BE2C (cell line): ENCODE measurements at regions not wholly inside any gene's neighbourhood (a gene's known extent, or its start where the extent isn't known, plus 50 kb on each side); places are given as distances from the start of the nearest gene placed in this dataset.

Experiments used
- DNase-seq: peaks from one replicate; pipeline ENCODE4 v3.0.0-alpha.2; 2020
- H3K27me3 ChIP-seq: fragments of 250-450 bp; sonication (Bioruptor Pico); 2 replicates; pipeline ENCODE4 v1.5.1; 2020; ENCODE audit warnings: mild to moderate bottlenecking
- H3K36me3 ChIP-seq: fragments of 250-450 bp; sonication (Bioruptor Pico); 2 replicates; pipeline ENCODE4 v1.5.1; 2020; ENCODE audit warnings: mild to moderate bottlenecking
- H3K4me1 ChIP-seq: fragments of 250-450 bp; sonication (Bioruptor Pico); 2 replicates; pipeline ENCODE4 v1.5.1; 2020
- H3K4me3 ChIP-seq: 2 replicates; pipeline ENCODE4 v1.5.1; 2011; ENCODE audit warnings: low read depth, low read length
- H3K9me3 ChIP-seq: fragments of 250-450 bp; sonication (Bioruptor Pico); 2 replicates; pipeline ENCODE4 v1.5.1; 2020
- TF ChIP-seq, protein P1 (sequence below): IDR thresholded peaks from 2 replicates; pipeline ENCODE4 v1.5.1; 2012; ENCODE audit warnings: mild to moderate bottlenecking, low read depth, low read length

DNA sequence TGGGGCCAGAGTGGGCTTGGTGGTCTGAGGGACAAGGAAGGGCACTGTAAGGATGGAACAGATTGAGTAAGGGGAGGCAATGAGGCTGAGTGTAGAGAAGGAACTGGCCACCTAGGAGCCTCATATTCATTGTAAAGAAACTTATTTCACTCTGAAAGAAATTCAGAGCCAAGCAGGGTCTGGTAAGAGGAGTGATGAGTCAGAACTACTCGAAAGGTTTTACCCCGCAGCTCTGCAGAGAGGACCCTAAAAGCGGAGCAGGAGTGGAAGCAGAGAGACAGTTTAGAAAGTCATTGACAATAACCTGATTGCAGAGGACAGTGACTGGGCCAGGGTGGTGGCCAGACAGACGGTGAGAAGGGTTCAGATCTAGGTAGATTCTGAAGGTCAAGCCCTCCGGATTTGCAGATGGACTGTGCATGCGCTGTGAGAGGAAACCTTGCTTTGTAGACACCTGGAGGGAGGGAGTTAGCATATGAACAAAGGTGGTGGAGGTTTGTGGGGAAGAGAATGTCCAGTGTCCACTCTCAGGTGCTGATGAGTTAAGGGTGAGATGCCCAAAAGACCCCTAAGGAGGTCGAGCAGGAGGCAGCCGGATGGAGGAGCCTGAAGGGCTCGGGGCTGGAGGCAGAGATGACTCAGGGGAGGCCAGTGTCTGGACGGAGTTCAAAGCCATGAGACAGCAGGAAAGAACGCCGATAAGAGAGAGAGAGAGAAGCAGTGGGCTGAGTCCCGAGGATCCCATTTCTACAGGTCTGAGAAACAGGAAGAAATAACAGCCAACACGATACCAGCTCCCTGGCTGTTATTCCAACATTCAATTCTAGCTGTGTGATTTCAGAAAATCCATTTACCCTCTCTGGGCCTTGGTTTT, 546.0 kb downstream of the BRD1 start:
- TF ChIP-seq, protein P1, sequence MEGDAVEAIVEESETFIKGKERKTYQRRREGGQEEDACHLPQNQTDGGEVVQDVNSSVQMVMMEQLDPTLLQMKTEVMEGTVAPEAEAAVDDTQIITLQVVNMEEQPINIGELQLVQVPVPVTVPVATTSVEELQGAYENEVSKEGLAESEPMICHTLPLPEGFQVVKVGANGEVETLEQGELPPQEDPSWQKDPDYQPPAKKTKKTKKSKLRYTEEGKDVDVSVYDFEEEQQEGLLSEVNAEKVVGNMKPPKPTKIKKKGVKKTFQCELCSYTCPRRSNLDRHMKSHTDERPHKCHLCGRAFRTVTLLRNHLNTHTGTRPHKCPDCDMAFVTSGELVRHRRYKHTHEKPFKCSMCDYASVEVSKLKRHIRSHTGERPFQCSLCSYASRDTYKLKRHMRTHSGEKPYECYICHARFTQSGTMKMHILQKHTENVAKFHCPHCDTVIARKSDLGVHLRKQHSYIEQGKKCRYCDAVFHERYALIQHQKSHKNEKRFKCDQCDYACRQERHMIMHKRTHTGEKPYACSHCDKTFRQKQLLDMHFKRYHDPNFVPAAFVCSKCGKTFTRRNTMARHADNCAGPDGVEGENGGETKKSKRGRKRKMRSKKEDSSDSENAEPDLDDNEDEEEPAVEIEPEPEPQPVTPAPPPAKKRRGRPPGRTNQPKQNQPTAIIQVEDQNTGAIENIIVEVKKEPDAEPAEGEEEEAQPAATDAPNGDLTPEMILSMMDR, result no peak
- DNase-seq, result no peak
- H3K27me3 ChIP-seq, result no peaks in the 10 kb centered on the region
- H3K9me3 ChIP-seq, result no peaks in the 10 kb centered on the region
- no peak overlapping the region for H3K4me3 ChIP-seq
- H3K36me3 ChIP-seq, result no peaks in the 10 kb centered on the region
- H3K4me1 ChIP-seq, result no peaks in the 10 kb centered on the region

DNA sequence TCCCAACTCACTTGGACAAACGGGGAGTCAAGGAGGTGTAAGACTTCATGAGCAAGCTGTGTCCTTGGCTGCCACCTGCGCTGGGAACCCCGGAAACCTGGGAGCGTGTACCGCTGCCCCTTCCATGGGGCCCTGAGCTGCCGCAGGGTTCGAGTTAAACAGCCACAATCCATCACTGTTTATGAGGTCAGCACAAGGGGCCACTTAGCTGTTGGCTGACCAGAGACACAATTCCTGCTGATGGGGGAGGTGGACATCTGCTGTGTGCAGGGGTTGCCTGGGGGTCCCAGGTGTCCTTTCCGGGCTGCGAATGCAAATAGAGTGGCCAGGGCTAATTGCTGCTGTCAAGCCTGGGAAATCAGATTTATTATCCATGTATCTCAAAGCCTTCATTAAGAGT, 549.3 kb downstream of the BRD1 start:
- DNase-seq, result no peak
- no peaks in the 10 kb centered on the region for H3K27me3 ChIP-seq
- TF ChIP-seq, protein P1, result no peak
- no peaks in the 10 kb centered on the region for H3K9me3 ChIP-seq
- H3K36me3 ChIP-seq, result no peaks in the 10 kb centered on the region
- H3K4me1 ChIP-seq, result no peaks in the 10 kb centered on the region
- H3K4me3 ChIP-seq, result no peak overlapping the region

DNA sequence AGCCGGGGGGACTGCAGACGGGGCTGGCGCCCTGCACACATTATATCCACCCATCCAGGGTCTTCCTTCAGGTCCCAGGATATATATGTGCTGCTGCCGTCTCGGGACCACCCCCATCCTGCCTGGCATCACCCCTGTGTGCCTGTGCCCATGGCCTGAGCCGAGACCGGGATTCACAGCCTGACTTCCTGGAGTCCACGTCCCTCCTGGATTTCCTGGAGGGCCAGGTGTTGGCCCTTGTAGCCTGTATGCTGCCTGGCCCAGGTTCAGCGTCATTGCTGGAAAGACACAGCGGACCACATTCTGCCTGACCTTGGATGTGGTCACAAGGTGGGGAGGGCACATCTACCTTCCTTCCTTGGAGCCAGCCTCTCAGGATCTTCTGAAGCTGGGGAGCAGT, 551.1 kb downstream of the BRD1 start:
- TF ChIP-seq, protein P1, result no peak
- DNase-seq, result no peak
- no peak overlapping the region for H3K4me3 ChIP-seq
- H3K27me3 ChIP-seq, result no peaks in the 10 kb centered on the region
- no peaks in the 10 kb centered on the region for H3K36me3 ChIP-seq
- H3K9me3 ChIP-seq, result no peaks in the 10 kb centered on the region
- H3K4me1 ChIP-seq, result no peaks in the 10 kb centered on the region

DNA sequence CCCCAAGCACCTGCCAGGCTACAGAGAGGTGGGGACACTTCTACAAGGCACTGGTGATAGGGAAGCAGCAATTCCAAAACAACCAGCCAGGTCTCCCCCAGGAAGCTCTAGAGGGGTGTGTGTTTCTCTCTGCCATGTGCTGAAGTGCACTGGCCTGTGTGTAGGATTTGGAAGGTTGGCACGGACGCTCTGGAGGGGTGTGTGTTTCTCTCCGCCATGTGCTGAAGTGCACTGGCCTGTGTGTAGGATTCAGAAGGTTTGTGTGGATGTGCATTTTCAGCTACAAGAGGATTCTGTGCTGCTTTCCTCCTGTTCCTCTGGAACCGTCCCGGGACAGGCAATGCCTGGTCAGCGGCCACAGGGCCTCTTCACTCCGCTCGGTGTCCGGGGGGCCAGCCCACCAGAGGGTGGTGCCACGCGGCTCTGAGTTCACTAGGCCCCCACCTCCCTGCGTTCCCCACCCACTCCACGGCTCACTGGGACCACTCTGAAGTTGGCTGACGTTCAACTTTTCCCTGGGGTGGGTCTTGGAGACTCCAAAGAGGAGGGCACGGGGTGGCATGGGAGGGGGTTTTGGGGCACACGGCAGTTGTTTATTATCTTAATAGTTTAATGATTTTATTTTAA, 552.8 kb downstream of the BRD1 start:
- TF ChIP-seq, protein P1, result no peak
- Histone ChIP-seq H3K9me3 (no peaks in the 10 kb centered on the region), H3K36me3 (no peaks in the 10 kb centered on the region), H3K4me1 (no peaks in the 10 kb centered on the region), H3K27me3 (no peaks in the 10 kb centered on the region), H3K4me3 (no peak overlapping the region)
- no peak for DNase-seq

DNA sequence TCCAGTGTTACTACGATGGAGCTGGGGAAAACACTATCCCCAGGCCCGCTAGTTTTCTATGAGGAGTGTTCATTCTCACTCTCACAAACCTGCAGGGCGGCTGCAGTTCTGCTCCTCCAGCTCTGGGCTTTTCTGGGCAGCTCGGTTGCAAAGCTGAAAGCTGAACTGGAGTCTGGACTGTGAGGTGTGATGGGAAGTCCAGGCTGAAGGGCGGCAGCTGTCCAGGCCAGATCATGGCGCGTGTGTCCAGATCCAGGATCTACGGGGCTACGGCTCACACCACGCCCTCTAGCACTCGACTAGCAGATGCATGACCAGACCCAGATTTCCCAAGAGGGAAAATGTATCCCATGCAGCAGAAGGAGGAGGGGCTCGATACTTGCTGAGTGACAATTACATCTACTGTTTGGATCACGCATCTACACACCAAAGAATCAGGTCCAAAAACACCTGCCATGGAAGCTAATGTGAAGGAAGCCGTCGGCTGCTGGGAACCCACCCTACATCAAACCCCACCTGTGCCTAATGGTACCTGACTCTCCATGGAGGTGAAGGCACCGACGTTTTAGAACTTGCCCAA, 555.0 kb downstream of the BRD1 start:
- no peaks in the 10 kb centered on the region for H3K9me3 ChIP-seq
- H3K4me1 ChIP-seq, result no peaks in the 10 kb centered on the region
- H3K4me3 ChIP-seq, result no peak overlapping the region
- no peak for DNase-seq
- TF ChIP-seq, protein P1, result no peak
- no peaks in the 10 kb centered on the region for H3K36me3 ChIP-seq
- H3K27me3 ChIP-seq, result no peaks in the 10 kb centered on the region

DNA sequence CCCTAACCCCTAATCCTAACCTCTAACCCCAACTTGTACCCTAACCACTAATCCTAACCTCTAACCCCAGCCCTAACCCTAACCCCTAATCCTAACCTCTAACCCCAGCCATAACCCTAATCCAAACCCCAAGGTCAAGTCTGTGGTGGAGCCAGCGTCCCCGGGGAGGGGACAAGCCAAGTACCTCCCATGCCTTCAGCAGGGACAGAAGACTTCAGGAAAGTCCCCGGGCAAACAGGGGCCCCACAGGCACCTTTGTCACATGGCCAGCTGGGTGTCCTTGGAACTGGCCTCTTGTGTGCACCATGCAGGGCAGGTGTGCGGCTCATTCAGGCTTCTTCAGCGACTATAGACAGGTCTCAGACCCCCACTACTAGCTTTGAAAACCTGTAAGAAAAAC, 555.8 kb downstream of the BRD1 start:
- TF ChIP-seq, protein P1, result no peak
- H3K4me1 ChIP-seq, result no peaks in the 10 kb centered on the region
- H3K27me3 ChIP-seq, result no peaks in the 10 kb centered on the region
- no peak for DNase-seq
- H3K4me3 ChIP-seq, result no peak overlapping the region
- no peaks in the 10 kb centered on the region for H3K9me3 ChIP-seq
- H3K36me3 ChIP-seq, result no peaks in the 10 kb centered on the region
